NCI-H1417 (cell line): ENCODE measurements at regions not wholly inside any gene's neighbourhood (a gene's known extent, or its start where the extent isn't known, plus 50 kb on each side); places are given as distances from the start of the nearest gene placed in this dataset.

ENCODE experiments used
- DNase-seq, 3 experiments: peaks; one replicate each; lab custom pipeline; 2025; lab: John Stamatoyannopoulos, UW

DNA sequence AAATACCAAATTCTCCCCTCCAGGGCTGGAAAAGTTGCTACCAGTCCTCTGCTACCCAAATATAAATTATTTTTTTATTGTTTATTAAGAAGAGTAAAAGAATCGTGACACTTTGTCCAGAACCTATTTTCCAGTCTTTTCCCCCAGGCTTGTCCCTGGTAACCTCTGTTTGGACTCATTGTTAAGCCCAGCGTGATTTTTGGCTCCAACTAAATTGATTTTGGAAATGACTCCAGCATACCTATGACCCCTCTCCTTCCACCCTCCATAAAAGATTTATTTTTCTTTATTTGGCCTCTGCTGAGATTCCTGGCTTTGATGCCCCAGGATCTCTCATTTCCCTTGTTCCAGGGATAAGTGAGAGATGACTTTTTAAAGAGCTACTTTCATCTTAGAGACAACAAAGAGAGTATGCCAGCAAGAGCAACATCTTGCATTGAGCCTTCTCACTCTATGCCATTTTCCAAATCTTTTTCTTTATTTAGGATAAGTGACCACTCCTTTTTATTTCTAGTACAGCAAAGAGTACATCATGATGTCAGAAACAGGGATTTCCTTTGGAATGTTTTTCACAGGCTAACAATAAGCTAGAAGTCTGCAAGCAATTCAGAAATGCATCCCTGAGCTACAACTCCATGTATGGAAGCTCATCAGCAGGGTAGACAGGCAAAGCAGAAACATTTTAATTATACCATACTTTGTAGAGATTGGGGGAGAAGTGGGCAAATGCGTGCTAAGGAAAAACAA, 75.8 kb downstream of the DAD1 start:
- DNase-seq = no peak

DNA sequence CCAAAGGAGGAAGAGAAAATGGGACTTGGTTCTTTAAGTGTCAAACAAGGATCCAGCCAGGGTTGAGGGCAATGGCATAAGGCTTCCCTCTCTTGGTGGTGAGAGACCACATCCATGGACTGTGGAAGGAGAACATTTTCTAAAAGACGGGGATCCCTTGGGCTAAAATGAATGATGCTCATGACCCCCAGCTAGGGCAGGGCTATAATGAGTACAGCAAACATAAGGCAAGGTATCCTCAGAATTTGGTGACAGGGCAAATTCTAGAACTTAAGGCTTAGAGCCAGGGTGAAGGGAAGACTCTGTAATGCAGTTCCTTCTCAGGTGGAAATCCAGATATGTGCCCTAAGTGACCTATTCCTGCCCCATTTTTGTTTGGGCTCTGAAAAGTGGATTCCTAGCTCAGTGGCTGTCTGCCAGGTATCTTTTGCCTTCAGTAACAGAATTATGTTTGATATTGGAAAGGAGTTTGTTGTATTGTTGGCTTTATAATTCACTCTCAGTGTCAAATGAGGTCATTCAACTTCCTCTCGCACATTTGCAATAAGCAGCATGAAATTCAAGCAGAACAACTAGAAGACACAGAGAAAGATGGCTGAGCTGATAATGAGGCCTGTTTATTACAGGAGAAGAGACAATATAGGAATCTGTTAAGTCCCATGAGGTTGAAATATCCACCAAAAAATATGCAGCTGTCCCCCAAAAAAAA, 76.8 kb downstream of the DAD1 start:
- no peak for DNase-seq

DNA sequence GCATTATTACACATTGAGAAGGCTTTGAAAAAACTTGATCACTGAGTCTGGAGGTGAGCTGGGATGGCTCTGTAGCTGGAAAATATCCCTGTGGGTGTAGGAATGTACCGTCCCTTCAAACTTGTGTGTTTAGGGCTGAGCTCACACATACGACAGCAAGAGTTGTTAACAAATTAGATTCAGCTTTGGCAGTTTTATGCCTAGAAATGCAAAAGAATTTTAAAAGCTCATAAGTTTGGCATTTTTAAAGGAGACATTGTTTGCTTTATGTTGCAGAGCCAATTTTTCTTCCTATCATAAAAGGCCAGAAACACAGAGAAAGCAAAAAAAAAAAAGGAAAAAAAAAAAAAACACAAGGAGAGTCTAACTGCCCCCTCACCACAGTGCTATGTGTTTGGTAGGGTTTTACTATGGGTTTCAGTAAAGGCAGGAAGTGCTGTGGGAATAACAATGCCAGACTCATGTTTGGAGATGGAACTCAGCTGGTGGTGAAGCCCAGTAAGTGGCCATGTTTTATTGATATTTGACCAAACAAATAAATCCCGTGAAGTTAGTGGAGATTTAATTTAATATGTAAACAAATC, 78.4 kb downstream of the DAD1 start:
- peak in 1 of 3 experiments; percentile 20 for DNase-seq

DNA sequence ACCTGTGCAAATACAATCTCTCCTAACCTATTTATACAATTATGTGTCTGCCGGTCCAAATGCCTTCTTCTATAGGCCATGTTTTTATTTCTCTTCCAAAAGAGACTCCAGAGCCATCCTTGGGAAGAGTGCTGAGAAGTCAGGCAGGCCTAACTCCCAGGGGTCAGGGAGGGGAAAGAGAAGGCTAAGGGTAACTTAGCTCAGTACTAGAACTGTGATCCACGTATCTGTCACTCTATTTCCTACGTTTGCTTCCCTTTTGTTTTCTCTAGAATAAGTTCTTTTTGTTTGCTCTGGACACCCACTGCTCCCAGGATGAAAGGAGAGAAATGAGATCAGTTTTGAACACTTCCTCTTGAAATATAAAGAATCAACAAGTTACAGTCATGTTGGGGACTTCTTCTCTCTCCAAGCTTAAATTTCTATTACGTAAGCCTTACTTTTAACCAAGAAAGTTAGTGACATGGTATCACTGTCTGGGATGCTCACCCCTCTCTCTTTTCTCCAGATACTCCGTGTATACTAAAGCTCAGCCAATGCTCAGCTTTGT, 79.2 kb downstream of the DAD1 start:
- DNase-seq = no peak

DNA sequence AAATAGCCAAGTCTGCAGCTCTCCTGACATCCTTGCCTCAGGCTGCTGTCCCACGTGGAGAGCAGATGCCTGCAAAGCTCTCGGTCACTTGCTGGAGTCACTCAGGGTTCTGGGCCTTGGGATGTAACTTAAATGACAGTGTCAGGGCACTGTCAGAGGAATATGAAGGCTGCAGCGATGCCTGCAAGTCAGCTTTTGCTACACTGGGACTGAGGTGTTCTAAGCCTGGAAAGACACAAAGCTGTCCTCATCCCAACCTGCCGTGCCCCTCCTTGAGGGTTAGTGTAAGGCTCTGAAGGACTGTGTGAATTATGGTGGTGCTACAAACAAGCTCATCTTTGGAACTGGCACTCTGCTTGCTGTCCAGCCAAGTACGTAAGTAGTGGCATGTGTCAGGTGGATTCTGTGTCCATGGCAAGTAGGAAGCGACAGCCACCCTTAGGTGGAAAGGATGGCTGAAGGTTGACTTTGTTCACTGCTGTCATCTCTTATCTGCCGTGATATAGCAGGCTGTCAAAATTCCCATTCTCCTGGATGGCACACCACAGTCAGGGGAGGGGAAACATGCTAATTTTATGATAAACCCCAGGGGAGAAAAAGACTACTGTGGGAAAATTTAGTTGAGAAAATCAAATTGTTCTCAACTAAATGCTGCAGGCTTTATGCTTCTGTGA, 79.9 kb downstream of the DAD1 start:
- DNase-seq = no peak

DNA sequence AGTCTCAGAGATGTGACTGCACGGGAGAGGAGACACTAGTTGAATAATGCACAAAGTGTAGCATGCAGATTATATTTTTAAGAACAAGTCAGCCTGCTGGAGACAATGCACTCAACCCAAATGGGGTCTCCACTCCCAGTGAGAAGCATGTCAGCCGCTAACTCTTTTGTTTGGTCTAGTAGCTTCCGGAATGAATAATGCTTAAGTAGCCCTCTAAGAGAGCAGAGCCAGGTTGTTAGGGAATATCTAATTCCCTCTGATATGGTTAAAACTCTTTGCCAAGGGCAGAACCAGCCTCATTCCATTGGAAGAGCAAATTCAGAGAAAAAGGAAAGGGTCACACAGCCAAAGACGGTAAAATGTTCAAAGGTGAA, 80.4 kb downstream of the DAD1 start:
- DNase-seq = no peak

GRCh38 chr14:22508150-22508457, 80.9 kb downstream of the DAD1 start:
- DNase-seq = no peak

GRCh38 chr14:22506778-22507351, 82.2 kb downstream of the DAD1 start:
- DNase-seq = no peak

DNA sequence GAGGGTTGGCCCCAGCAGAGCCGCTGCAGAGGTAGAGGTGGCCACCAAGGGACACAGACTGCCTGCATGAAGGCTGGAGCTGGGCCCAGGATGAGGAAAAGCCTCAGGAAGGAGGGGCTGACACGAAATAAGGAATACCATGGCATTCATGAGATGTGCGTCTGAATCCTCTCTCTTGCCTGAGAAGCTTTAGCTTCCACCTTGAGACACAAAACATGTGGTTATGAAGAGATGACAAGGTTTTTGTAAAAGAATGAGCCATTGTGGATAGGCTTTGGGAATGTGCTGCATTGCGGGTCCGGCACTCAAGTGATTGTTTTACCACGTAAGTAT, 82.7 kb downstream of the DAD1 start:
- DNase-seq = no peak

- DNase-seq = no peak
Measured at GRCh38 chr14:22505697-22506377, 83.2 kb downstream of the DAD1 start.

GRCh38 chr14:22505309-22505696, 83.7 kb downstream of the DAD1 start:
- no peak for DNase-seq

DNA sequence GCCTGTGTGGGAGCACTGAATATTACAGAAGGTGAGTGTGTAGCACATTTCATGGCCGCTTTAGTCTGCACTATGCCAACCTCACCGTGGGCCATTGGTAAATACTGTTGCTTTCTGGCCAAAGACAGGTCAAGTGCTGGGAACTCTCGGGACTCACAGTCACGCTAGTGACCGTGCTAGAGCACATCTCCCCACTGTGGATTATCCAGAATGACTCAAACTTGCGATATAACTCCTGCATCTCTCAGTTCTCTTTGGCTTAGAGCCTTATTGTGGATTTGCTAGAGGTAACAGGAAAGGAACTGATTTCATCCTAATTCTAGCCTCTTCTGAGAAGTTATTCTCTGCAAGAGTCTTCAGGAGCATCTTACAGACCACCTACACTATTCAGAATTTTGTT, 86.5 kb downstream of the DAD1 start:
- no peak for DNase-seq

GRCh38 chr14:22502007-22502406, 87.0 kb downstream of the DAD1 start:
- DNase-seq = no peak

- no peak for DNase-seq
Measured at GRCh38 chr14:22500954-22501726, 87.9 kb downstream of the DAD1 start.

GRCh38 chr14:22500525-22500924, 88.5 kb downstream of the DAD1 start:
- DNase-seq = no peak

GRCh38 chr14:22497671-22498093, 91.3 kb downstream of the DAD1 start:
- DNase-seq = no peak

GRCh38 chr14:22497144-22497423, 91.9 kb downstream of the DAD1 start:
- DNase-seq = no peak

DNA sequence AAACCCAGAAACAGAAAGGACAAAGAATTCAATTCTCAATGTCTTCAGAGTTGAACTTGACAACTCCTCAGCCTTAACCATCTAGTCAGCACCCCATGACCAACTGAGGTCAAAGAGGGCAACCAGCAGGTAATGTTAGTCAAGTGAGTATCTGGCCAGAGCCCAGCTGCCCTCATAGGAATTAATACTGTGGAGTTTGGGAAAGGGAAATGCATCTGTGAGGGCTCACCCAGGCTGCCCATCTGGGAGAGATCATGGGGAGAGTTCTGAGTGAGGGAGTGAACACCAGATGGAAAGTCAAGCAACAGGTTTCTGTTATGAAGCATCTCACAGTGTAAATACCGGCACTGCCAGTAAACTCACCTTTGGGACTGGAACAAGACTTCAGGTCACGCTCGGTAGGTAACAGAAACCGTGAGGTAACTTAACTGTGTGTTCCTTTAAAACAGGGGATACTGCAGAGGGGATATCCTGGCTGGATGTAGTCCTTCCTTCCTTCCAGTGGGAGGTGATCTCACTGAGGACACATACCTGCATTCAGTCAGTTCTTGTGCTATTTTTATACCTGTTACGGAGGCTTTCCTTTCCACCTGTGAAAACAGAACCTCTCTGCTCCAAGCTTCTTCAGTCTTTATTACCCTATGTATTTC, 94.4 kb downstream of the DAD1 start:
- no peak for DNase-seq

- no peak for DNase-seq
Measured at GRCh38 chr14:22493753-22494152, 95.3 kb downstream of the DAD1 start.

DNA sequence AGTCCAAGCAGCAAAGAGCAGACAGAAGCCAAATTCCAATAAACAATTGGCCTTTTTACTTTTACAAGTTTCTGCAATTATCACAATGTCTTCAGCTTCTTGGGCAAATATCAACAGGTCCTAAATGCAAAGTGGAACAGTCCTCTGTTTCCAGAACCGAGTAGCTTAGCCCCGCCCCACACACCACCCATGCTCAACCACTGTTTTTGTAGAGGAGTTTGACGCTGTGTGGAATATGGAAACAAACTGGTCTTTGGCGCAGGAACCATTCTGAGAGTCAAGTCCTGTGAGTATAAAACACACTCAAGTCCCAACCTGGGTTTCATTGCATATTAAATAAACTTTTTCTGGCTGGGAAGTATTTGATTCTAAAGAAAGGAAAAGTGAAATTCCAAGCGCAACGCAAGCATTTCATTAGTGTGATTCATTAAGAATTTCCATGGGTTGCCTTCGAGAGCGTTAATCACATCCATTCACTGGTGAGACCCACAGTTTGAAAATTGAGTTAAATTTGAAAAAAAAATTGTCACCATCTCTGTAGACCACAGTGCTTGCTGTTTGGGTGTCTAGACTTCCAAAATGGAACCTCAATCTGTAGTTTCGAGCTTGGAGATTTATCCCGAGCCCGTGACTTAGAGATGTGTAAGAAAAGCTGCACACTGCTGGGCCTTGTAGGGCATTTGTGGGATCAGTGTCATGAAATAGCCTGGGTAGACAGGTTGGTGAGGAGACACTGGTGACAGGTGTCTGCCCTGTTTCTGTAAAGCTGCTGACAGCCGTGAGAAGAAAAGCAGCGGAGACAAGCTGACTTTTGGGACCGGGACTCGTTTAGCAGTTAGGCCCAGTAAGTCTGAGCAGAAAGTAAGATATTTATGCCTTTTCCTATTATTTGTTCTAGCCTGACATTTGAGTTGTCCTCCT, 96.1 kb downstream of the DAD1 start:
- no peak for DNase-seq
